Cardiac muscle cell (in vitro differentiated cells and primary cell): ENCODE measurements at regions not wholly inside any gene's neighbourhood (a gene's known extent, or its start where the extent isn't known, plus 50 kb on each side); places are given as distances from the start of the nearest gene placed in this dataset.
"Not testable (repeated sequence)": the region's sequence is repeated elsewhere in the genome, so short reads cannot be mapped to it uniquely, and the experiment has no call there.

Experiments used
- DNase-seq, 2 donors: peaks; one replicate each; pipeline versions ENCODE4 v3.0.0 to v3.0.0-alpha.2; 2010 to 2017; ENCODE audit warnings: low read depth in 1 of 2, low spot score in 1 of 2
- H3K27ac ChIP-seq: fragments of 200-600 bp; sonication (generic); 2 replicates; pipeline ENCODE4 v1.5.1; 2016
- H3K27me3 ChIP-seq: fragments of 200-600 bp; sonication (generic); 2 replicates; pipeline ENCODE4 v1.6.0; 2016; ENCODE audit warnings: control low read depth
- H3K36me3 ChIP-seq: fragments of 200-600 bp; sonication (generic); 2 replicates; pipeline ENCODE4 v1.5.1; 2016; ENCODE audit warnings: control low read depth
- H3K4me1 ChIP-seq: fragments of 200-600 bp; sonication (generic); 2 replicates; pipeline ENCODE4 v1.8.1; 2017; ENCODE audit warnings: low read depth, mild to moderate bottlenecking, mixed run types
- H3K4me3 ChIP-seq: fragments of 200-600 bp; sonication (generic); 2 replicates; pipeline ENCODE4 v1.5.1; 2016; ENCODE audit warnings: mild to moderate bottlenecking
- H3K9me3 ChIP-seq: fragments of 200-600 bp; sonication (generic); 2 replicates; pipeline ENCODE4 v1.5.1; 2017; ENCODE audit warnings: low read depth, mild to moderate bottlenecking, control low read depth
- TF ChIP-seq, protein P1 (sequence below): IDR thresholded peaks from 2 replicates; pipeline ENCODE4 v1.5.1; 2012; ENCODE audit warnings: low read depth, mild to moderate bottlenecking, low read length

DNA sequence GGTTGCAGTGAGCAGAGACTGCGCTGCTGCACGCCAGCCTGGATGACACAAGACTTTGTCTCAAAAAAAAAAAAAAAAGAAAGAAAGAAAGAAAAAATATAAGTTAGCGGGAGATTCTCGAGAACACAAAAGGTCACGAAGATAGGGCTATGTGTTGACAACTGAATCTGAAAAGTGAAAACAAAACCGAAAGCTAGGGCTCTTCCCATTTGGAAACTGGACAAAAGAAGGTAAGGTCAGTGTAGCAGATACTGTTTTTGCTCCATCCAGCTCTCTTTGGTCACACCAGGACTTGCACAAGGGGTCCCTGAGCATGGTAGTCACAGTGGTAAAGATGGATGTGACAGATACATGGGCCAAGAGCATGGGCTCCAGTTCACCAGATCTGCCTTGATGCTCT, 60.4 kb upstream of the MAP10 start:
- Histone ChIP-seq H3K27ac (no peak overlapping the region), H3K9me3 (peaks cover 3% of the 10 kb centered on the region), H3K4me3 (no peak overlapping the region), H3K36me3 (no peaks in the 10 kb centered on the region), H3K4me1 (no peaks in the 10 kb centered on the region), H3K27me3 (no peaks in the 10 kb centered on the region)
- no peak for DNase-seq
- TF ChIP-seq, protein P1, sequence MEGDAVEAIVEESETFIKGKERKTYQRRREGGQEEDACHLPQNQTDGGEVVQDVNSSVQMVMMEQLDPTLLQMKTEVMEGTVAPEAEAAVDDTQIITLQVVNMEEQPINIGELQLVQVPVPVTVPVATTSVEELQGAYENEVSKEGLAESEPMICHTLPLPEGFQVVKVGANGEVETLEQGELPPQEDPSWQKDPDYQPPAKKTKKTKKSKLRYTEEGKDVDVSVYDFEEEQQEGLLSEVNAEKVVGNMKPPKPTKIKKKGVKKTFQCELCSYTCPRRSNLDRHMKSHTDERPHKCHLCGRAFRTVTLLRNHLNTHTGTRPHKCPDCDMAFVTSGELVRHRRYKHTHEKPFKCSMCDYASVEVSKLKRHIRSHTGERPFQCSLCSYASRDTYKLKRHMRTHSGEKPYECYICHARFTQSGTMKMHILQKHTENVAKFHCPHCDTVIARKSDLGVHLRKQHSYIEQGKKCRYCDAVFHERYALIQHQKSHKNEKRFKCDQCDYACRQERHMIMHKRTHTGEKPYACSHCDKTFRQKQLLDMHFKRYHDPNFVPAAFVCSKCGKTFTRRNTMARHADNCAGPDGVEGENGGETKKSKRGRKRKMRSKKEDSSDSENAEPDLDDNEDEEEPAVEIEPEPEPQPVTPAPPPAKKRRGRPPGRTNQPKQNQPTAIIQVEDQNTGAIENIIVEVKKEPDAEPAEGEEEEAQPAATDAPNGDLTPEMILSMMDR: no peak

DNA sequence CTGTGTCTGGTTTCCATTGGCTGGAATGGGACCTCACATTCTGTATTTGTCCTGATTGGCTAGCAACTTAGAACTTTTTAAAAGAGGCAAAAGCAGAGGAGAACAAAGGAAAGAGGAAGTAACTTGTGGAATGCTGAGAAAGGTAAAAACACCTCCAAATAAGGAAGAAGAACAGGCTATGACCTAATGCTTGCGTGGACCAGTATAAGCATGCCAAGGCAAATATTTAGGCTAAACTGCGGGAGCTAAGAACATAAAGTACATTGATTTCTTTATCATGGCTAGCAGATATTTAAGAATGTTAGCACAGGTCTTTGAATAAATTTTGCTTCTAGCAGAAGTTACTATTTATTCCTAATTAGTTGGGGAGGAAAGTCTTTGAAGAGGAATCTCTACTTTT, 59.5 kb upstream of the MAP10 start:
- not testable (repeated sequence) for H3K27me3 ChIP-seq, H3K4me1 ChIP-seq, H3K27ac ChIP-seq, H3K9me3 ChIP-seq, H3K4me3 ChIP-seq, H3K36me3 ChIP-seq, DNase-seq

DNA sequence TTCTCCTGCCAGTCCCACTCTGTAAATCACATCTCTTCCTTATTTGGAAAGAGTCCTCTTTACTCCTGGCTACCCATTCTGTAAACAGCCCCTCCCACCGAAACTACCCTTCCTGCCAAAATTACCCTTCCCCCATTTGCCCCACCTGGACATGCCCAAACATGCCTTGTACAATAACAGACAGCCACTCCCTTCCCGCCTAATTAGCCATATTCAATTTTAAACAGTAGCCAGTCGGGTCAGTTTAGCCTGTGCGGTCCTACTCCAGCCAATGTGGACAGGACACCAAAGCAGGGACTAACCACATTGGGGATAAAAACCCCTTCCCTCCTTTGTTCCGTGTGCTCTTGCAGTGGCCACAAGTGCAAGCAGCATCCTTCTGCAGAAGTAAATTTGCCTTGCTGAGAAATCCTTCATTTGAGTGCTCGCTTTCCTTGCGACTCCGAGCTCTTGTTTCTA, 56.3 kb upstream of the MAP10 start:
- no peak overlapping the region for H3K27ac ChIP-seq
- H3K4me3 ChIP-seq: no peak overlapping the region
- H3K27me3 ChIP-seq: no peaks in the 10 kb centered on the region
- TF ChIP-seq, protein P1: no peak
- peaks cover 3% of the 10 kb centered on the region for H3K9me3 ChIP-seq
- H3K36me3 ChIP-seq: no peaks in the 10 kb centered on the region
- DNase-seq: no peak
- no peaks in the 10 kb centered on the region for H3K4me1 ChIP-seq

DNA sequence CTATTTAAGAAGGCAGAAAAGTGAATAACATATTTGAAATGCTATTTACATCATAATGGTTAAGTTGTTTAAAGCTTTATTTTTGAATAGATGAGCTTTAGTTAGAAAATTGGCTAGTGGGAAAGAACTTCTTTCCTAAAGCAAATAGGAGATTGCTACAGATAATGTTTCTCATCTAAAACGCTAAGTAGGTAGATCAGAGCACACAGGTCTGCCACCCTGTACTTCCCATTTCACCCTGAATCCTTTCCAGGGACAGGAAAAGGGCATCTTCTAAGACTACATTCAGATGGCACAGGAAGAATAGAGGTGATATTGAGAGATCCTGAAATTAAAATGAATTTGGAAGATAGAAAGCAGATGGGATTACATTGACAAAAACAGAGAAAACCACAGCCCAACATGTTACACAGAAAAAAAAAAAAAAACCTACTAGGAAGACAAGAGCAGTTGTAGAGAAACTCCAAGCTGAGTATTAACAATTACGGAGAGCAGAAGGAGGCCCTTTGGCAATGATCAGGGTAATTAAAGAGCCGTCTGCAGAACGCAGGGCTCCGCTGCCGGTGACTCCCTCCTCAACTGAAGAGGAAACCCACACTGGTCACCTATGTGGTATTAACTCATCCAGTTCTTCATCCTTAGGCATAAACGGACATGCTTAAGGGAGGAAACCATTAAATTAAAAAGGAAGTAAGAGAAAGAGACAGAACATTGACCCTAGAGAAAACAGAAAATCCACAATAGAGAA, 53.6 kb upstream of the MAP10 start:
- no peaks in the 10 kb centered on the region for H3K4me1 ChIP-seq
- no peaks in the 10 kb centered on the region for H3K27me3 ChIP-seq
- no peak overlapping the region for H3K4me3 ChIP-seq
- TF ChIP-seq, protein P1: no peak
- H3K9me3 ChIP-seq: peaks cover 3% of the 10 kb centered on the region
- H3K27ac ChIP-seq: no peak overlapping the region
- H3K36me3 ChIP-seq: no peaks in the 10 kb centered on the region
- DNase-seq: no peak

DNA sequence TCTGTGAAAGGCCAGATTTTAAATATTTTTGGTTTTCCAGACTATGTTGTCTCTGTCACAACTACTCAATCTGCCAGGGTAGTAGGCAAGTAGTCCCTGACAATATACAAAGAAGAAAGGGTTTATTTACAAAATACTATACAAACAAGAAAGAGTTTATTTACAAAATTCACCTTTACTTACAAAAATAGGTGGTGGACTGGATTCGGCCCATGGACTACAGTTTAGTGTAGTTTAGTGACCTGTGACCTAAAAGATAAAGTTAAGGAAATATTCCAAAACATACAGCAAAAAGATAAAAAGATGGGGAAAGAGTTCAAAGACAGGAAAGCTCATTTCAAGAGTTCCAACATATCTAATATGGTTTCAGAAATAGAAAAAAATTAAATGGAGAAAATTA, 52.9 kb upstream of the MAP10 start:
- H3K36me3 ChIP-seq: no peaks in the 10 kb centered on the region
- H3K4me3 ChIP-seq: no peak overlapping the region
- DNase-seq: no peak
- H3K27me3 ChIP-seq: no peaks in the 10 kb centered on the region
- peaks cover 3% of the 10 kb centered on the region for H3K9me3 ChIP-seq
- TF ChIP-seq, protein P1: no peak
- no peaks in the 10 kb centered on the region for H3K4me1 ChIP-seq
- no peak overlapping the region for H3K27ac ChIP-seq

DNA sequence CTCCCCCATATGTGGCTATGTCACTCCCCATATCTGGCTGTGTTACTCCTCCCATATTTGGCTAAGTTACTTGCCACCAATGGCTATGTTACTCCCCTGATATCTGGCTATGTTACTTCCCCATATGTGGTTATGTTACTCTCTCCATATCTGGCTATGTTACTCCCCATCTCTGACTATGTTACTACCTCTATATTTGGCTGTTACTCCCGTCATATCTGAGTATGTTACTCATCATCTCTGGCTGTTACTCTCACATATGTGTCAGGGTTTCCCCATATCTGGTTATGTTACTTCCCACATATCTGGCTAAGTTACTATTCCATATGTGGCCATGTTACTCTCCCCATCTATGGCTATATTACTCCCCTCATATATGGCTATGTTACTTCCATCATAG, 50.3 kb upstream of the MAP10 start:
- Histone ChIP-seq H3K36me3 (no peaks in the 10 kb centered on the region), H3K4me3 (no peak overlapping the region), H3K27ac (no peak overlapping the region), H3K9me3 (no peaks in the 10 kb centered on the region), H3K27me3 (no peaks in the 10 kb centered on the region), H3K4me1 (no peaks in the 10 kb centered on the region)
- TF ChIP-seq, protein P1: no peak
- no peak for DNase-seq
